SK-N-SH treated with all-trans-retinoic acid at 6 μM for 48 hours (cell line): ENCODE measurements at regions not wholly inside any gene's neighbourhood (a gene's known extent, or its start where the extent isn't known, plus 50 kb on each side); places are given as distances from the start of the nearest gene placed in this dataset.

Source experiments
- ATAC-seq: fragments of 200-7000 bp; cut with Tn5 transposase; 3 replicates; pipeline ENCODE4 v1.9.1; 2020; ENCODE audit warnings: mild to moderate bottlenecking, moderate library complexity
- ARNTL ChIP-seq: fragments of 450-650 bp; formaldehyde crosslinking; IDR thresholded peaks from 2 replicates; pipeline ENCODE4 v1.5.0; 2020; ENCODE audit warnings: low read depth, mild to moderate bottlenecking, moderate library complexity, borderline replicate concordance
- CSDC2 ChIP-seq: fragments of 250-450 bp; sonication (Bioruptor Pico); IDR thresholded peaks from 2 replicates; pipeline ENCODE4 v1.5.0; 2020; ENCODE audit warnings: mild to moderate bottlenecking, moderate library complexity
- ESRRG ChIP-seq: fragments of 250-450 bp; sonication (Bioruptor Pico); IDR thresholded peaks from 2 replicates; pipeline ENCODE4 v1.6.1; 2021; ENCODE audit warnings: mild to moderate bottlenecking
- GLIS3 ChIP-seq: fragments of 250-450 bp; sonication (Bioruptor Pico); IDR thresholded peaks from 2 replicates; pipeline ENCODE4 v1.5.0; 2020; ENCODE audit warnings: mild to moderate bottlenecking, moderate library complexity
- ISL1 ChIP-seq: fragments of 250-450 bp; sonication (Bioruptor Pico); IDR thresholded peaks from 2 replicates; pipeline ENCODE4 v2.1.2; 2022; ENCODE audit warnings: mild to moderate bottlenecking, moderate library complexity
- OSR1 ChIP-seq: fragments of 250-450 bp; sonication (Bioruptor Pico); IDR thresholded peaks from 2 replicates; pipeline ENCODE4 v1.8.0; 2022; ENCODE audit warnings: moderate library complexity, mild to moderate bottlenecking, inconsistent platforms
- PPARA ChIP-seq: fragments of 250-450 bp; sonication (Bioruptor Pico); IDR thresholded peaks from 2 replicates; pipeline ENCODE4 v1.5.0; 2020; ENCODE audit warnings: mild to moderate bottlenecking, borderline replicate concordance
- RARB ChIP-seq: fragments of 250-450 bp; sonication (Bioruptor Pico); IDR thresholded peaks from 2 replicates; pipeline ENCODE4 v1.8.0; 2021; ENCODE audit warnings: mild to moderate bottlenecking, moderate library complexity
- SNAI2 ChIP-seq: fragments of 250-450 bp; sonication (Bioruptor Pico); IDR thresholded peaks from 2 replicates; pipeline ENCODE4 v1.5.0; 2020; ENCODE audit warnings: mild to moderate bottlenecking, moderate library complexity
- TCF4 ChIP-seq: fragments of 250-450 bp; sonication (Bioruptor Pico); IDR thresholded peaks from 2 replicates; pipeline ENCODE4 v1.8.0; 2021; ENCODE audit warnings: mild to moderate bottlenecking, moderate library complexity, borderline replicate concordance
- TOX ChIP-seq: fragments of 250-450 bp; sonication (Bioruptor Pico); IDR thresholded peaks from 2 replicates; pipeline ENCODE4 v1.8.0; 2021; ENCODE audit warnings: mild to moderate bottlenecking, moderate library complexity, borderline replicate concordance
- ZC3H10 ChIP-seq: fragments of 250-450 bp; sonication (Bioruptor Pico); IDR thresholded peaks from 2 replicates; pipeline ENCODE4 v1.5.1; 2021; ENCODE audit warnings: mild to moderate bottlenecking, moderate library complexity
- ZFP3 ChIP-seq: fragments of 250-450 bp; sonication (Bioruptor Pico); IDR thresholded peaks from 2 replicates; pipeline ENCODE4 v1.5.0; 2020; ENCODE audit warnings: mild to moderate bottlenecking, moderate library complexity
- ZFP30 ChIP-seq: fragments of 450-650 bp; formaldehyde crosslinking; IDR thresholded peaks from 2 replicates; pipeline ENCODE4 v1.5.0; 2022; ENCODE audit warnings: mild to moderate bottlenecking, moderate library complexity
- ZNF565 ChIP-seq: fragments of 450-650 bp; formaldehyde crosslinking; conservative IDR thresholded peaks from 2 replicates; pipeline ENCODE4 v1.5.0; 2020; ENCODE audit warnings: low read depth, mild to moderate bottlenecking, moderate library complexity
- ZNF70 ChIP-seq: fragments of 450-650 bp; formaldehyde crosslinking; IDR thresholded peaks from 2 replicates; pipeline ENCODE4 v1.5.0; 2020; ENCODE audit warnings: mild to moderate bottlenecking, moderate library complexity
- ZNF8 ChIP-seq: fragments of 450-650 bp; formaldehyde crosslinking; IDR thresholded peaks from 2 replicates; pipeline ENCODE4 v1.5.0; 2020; ENCODE audit warnings: mild to moderate bottlenecking, moderate library complexity
- TF ChIP-seq, protein P1 (sequence below): fragments of 250-450 bp; sonication (Bioruptor Pico); IDR thresholded peaks from 2 replicates; pipeline ENCODE4 v1.8.0; 2021; ENCODE audit warnings: low read depth, mild to moderate bottlenecking, moderate library complexity, borderline replicate concordance
- TF ChIP-seq, protein P2 (sequence below): fragments of 250-450 bp; sonication (Bioruptor Pico); IDR thresholded peaks from 2 replicates; pipeline ENCODE4 v1.5.1; 2021; ENCODE audit warnings: mild to moderate bottlenecking, moderate library complexity
- TF ChIP-seq, protein P3 (sequence below): fragments of 250-450 bp; sonication (Bioruptor Pico); IDR thresholded peaks from 2 replicates; pipeline ENCODE4 v1.5.0; 2020; ENCODE audit warnings: mild to moderate bottlenecking, moderate library complexity
- TF ChIP-seq, protein P4 (sequence below): fragments of 250-450 bp; sonication (Bioruptor Pico); IDR thresholded peaks from 2 replicates; pipeline ENCODE4 v1.5.1; 2020; ENCODE audit warnings: low read depth, mild to moderate bottlenecking, moderate library complexity

DNA sequence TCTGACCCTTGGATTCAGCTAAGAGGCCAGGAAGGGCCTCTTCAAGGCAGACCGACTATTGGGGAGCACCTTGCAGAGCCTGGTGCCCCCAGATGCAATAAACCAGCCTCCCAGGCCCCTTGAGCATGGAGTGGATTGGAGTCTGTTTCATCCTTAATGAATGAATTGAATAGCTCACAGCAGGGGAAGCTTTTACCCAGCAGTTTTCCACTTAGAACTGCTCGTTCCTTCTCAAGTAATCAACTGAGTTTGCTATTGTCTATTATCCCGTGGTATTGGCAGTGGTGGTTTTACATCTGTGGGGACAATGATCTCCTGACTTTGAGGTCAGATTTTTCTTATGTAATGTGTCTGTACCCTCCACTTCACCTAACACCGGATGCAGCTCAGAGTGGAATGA, 197.6 kb downstream of the AACS start:
- no peak for ATAC-seq
- no peak for TF ChIP-seq SNAI2
- TF ChIP-seq ISL1 (CRISPR knock-in tag) = no peak
- TF ChIP-seq ARNTL (CRISPR knock-in tag) = no peak
- TF ChIP-seq ESRRG = no peak
- no peak for TF ChIP-seq TCF4 (CRISPR knock-in tag)
- TF ChIP-seq ZNF565 (CRISPR knock-in tag) = no peak
- no peak for TF ChIP-seq ZC3H10 (CRISPR knock-in tag)
- TF ChIP-seq, protein P1, sequence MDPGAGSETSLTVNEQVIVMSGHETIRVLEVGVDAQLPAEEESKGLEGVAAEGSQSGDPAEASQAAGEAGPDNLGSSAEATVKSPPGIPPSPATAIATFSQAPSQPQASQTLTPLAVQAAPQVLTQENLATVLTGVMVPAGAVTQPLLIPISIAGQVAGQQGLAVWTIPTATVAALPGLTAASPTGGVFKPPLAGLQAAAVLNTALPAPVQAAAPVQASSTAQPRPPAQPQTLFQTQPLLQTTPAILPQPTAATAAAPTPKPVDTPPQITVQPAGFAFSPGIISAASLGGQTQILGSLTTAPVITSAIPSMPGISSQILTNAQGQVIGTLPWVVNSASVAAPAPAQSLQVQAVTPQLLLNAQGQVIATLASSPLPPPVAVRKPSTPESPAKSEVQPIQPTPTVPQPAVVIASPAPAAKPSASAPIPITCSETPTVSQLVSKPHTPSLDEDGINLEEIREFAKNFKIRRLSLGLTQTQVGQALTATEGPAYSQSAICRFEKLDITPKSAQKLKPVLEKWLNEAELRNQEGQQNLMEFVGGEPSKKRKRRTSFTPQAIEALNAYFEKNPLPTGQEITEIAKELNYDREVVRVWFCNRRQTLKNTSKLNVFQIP = no peak
- no peak for TF ChIP-seq ZFP30 (CRISPR knock-in tag)
- no peak for TF ChIP-seq TOX
- TF ChIP-seq, protein P2, sequence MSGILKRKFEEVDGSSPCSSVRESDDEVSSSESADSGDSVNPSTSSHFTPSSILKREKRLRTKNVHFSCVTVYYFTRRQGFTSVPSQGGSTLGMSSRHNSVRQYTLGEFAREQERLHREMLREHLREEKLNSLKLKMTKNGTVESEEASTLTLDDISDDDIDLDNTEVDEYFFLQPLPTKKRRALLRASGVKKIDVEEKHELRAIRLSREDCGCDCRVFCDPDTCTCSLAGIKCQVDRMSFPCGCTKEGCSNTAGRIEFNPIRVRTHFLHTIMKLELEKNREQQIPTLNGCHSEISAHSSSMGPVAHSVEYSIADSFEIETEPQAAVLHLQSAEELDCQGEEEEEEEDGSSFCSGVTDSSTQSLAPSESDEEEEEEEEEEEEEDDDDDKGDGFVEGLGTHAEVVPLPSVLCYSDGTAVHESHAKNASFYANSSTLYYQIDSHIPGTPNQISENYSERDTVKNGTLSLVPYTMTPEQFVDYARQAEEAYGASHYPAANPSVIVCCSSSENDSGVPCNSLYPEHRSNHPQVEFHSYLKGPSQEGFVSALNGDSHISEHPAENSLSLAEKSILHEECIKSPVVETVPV = no peak
- TF ChIP-seq, protein P3, sequence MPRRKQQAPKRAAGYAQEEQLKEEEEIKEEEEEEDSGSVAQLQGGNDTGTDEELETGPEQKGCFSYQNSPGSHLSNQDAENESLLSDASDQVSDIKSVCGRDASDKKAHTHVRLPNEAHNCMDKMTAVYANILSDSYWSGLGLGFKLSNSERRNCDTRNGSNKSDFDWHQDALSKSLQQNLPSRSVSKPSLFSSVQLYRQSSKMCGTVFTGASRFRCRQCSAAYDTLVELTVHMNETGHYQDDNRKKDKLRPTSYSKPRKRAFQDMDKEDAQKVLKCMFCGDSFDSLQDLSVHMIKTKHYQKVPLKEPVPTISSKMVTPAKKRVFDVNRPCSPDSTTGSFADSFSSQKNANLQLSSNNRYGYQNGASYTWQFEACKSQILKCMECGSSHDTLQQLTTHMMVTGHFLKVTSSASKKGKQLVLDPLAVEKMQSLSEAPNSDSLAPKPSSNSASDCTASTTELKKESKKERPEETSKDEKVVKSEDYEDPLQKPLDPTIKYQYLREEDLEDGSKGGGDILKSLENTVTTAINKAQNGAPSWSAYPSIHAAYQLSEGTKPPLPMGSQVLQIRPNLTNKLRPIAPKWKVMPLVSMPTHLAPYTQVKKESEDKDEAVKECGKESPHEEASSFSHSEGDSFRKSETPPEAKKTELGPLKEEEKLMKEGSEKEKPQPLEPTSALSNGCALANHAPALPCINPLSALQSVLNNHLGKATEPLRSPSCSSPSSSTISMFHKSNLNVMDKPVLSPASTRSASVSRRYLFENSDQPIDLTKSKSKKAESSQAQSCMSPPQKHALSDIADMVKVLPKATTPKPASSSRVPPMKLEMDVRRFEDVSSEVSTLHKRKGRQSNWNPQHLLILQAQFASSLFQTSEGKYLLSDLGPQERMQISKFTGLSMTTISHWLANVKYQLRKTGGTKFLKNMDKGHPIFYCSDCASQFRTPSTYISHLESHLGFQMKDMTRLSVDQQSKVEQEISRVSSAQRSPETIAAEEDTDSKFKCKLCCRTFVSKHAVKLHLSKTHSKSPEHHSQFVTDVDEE (CRISPR knock-in tag) = no peak

DNA sequence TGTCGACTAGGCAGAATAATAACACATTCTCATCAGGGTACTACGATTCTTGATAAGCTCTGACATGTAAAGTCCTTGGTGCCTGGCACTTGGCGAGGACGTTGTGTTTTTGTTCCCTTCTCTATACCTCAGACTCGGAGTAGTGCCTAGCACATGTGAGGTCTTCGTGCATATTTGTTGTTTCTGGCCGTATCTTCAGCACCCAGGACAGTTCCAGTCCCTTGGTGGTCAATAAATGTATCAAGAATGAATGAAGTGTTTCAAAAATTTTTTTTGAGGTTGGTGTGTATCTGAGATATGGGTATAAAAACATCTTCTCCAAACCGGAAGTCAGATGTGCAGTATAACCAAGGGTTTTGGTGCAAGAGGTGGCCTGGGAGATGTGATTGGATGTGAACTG, 198.2 kb downstream of the AACS start:
- TF ChIP-seq OSR1 (CRISPR knock-in tag) = no peak
- TF ChIP-seq CSDC2 (CRISPR knock-in tag) = no peak
- no peak for TF ChIP-seq GLIS3 (CRISPR knock-in tag)
- TF ChIP-seq, protein P1 = no peak
- no peak for TF ChIP-seq PPARA (CRISPR knock-in tag)
- TF ChIP-seq ZNF70 (CRISPR knock-in tag) = no peak
- TF ChIP-seq SNAI2 = no peak
- no peak for TF ChIP-seq ESRRG
- TF ChIP-seq ARNTL (CRISPR knock-in tag) = no peak
- TF ChIP-seq ZC3H10 (CRISPR knock-in tag) = no peak
- TF ChIP-seq, protein P4, sequence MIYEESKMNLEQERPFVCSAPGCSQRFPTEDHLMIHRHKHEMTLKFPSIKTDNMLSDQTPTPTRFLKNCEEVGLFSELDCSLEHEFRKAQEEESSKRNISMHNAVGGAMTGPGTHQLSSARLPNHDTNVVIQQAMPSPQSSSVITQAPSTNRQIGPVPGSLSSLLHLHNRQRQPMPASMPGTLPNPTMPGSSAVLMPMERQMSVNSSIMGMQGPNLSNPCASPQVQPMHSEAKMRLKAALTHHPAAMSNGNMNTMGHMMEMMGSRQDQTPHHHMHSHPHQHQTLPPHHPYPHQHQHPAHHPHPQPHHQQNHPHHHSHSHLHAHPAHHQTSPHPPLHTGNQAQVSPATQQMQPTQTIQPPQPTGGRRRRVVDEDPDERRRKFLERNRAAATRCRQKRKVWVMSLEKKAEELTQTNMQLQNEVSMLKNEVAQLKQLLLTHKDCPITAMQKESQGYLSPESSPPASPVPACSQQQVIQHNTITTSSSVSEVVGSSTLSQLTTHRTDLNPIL (CRISPR knock-in tag) = no peak
- ATAC-seq = no peak

GRCh38 chr12:125267114-125267513, 201.9 kb downstream of the AACS start:
- TF ChIP-seq RARB (CRISPR knock-in tag) = no peak
- TF ChIP-seq ESRRG = no peak
- no peak for TF ChIP-seq ZNF565 (CRISPR knock-in tag)
- TF ChIP-seq ZC3H10 (CRISPR knock-in tag) = no peak
- no peak for TF ChIP-seq SNAI2
- no peak for TF ChIP-seq ZNF8
- no peak for TF ChIP-seq ZFP3 (CRISPR knock-in tag)
- TF ChIP-seq OSR1 (CRISPR knock-in tag) = no peak
- ATAC-seq = no peak

GRCh38 chr12:125269276-125269675, 204.0 kb downstream of the AACS start:
- TF ChIP-seq RARB (CRISPR knock-in tag) (no peak), GLIS3 (CRISPR knock-in tag) (no peak), ZC3H10 (CRISPR knock-in tag) (no peak), ZNF565 (CRISPR knock-in tag) (no peak), TCF4 (CRISPR knock-in tag) (no peak), ISL1 (CRISPR knock-in tag) (no peak), ZNF8 (no peak), TOX (no peak), PPARA (CRISPR knock-in tag) (no peak), ZFP30 (CRISPR knock-in tag) (no peak)
- TF ChIP-seq, protein P3 (CRISPR knock-in tag) = no peak
- TF ChIP-seq, protein P1 = no peak
- TF ChIP-seq, all 23 proteins: peak for 0

More at GRCh38 chr12:125269276-125269675, 204.0 kb downstream of the AACS start:
- ATAC-seq = no peak
